Small intestine (tissue), 7 donors: ENCODE measurements at regions not wholly inside any gene's neighbourhood (a gene's known extent, or its start where the extent isn't known, plus 50 kb on each side); places are given as distances from the start of the nearest gene placed in this dataset.

ENCODE experiments used
- DNase-seq, 2 donors: peaks; one replicate each; pipeline versions ENCODE4 v3.0.0 to v3.0.0-alpha.2; 2013
- FAIRE-seq: peaks from 2 replicates; lab custom pipeline; 2012; peaks lifted over from hg19 to GRCh38; lab: Jason Lieb, UNC
- H3K27ac ChIP-seq, 3 donors: one replicate each; pipeline ENCODE4 v1.5.1; 2013; ENCODE audit warnings: low read length in 2 of 3, mild to moderate bottlenecking in 2 of 3, control low read depth in 1 of 3, inconsistent platforms in 1 of 3, low read depth in 1 of 3, moderate library complexity in 1 of 3
- H3K27me3 ChIP-seq, 3 donors: one replicate each; pipeline ENCODE4 v1.6.1; 2013; ENCODE audit warnings: low read length in 3 of 3, inconsistent platforms in 1 of 3; ENCODE audit not compliant: control insufficient read depth in 3 of 3, insufficient read depth in 3 of 3
- H3K36me3 ChIP-seq, 3 donors: one replicate each; pipeline ENCODE4 v1.6.1; 2013; ENCODE audit warnings: low read length in 3 of 3, inconsistent platforms in 1 of 3, low read depth in 1 of 3, mild to moderate bottlenecking in 1 of 3, moderate library complexity in 1 of 3; ENCODE audit not compliant: control insufficient read depth in 3 of 3, insufficient read depth in 2 of 3
- H3K4me1 ChIP-seq, 3 donors: one replicate each; pipeline ENCODE4 v1.6.1; 2013; ENCODE audit warnings: low read length in 2 of 3, inconsistent platforms in 1 of 3, low read depth in 1 of 3, mild to moderate bottlenecking in 1 of 3, moderate library complexity in 1 of 3; ENCODE audit not compliant: control insufficient read depth in 3 of 3, insufficient read depth in 2 of 3
- H3K4me3 ChIP-seq, 3 donors: one replicate each; pipeline ENCODE4 v1.5.1; 2013; ENCODE audit warnings: low read length in 3 of 3, control low read depth in 1 of 3, inconsistent platforms in 1 of 3, low read depth in 1 of 3, mild to moderate bottlenecking in 1 of 3, moderate library complexity in 1 of 3
- H3K9me3 ChIP-seq, 2 donors: one replicate each; pipeline ENCODE4 v1.6.1; 2013; ENCODE audit warnings: low read depth in 1 of 2, low read length in 1 of 2; ENCODE audit not compliant: control insufficient read depth in 2 of 2, insufficient read depth in 1 of 2
- WGBS, 3 donors: extraction: QIAGEN DNeasy Blood & Tissue Kit; methylation state at CpG; one replicate each; pipeline ENCODE4 v1.1.7; 2013; 5-methylcytosine and 5-hydroxymethylcytosine counted together
- donor health status: healthy with polysubstance abuse.
- donor health status: control.
- donor health status: control.
- donor health status: Bipolar disorder and iron deficiency.
- donor health status: healthy.

GRCh38 chr1:55993646-55994318, 585.6 kb downstream of the PLPP3 start:
- FAIRE-seq (no peak), DNase-seq (no peak)
- H3K4me3 ChIP-seq = no peak overlapping the region
- 66 to 81% (median 71%) methylated on average over 8 of the region's 8 CpGs for WGBS, 3 donors
- H3K4me1 ChIP-seq = no peaks in the 10 kb centered on the region
- no peaks in the 10 kb centered on the region for H3K36me3 ChIP-seq
- H3K9me3 ChIP-seq = peaks cover 0 to 8% of the 10 kb centered on the region in 2 donors
- H3K27me3 ChIP-seq = peaks cover 0 to 4% (median 0%) of the 10 kb centered on the region in 3 donors
- no peak overlapping the region for H3K27ac ChIP-seq

DNA sequence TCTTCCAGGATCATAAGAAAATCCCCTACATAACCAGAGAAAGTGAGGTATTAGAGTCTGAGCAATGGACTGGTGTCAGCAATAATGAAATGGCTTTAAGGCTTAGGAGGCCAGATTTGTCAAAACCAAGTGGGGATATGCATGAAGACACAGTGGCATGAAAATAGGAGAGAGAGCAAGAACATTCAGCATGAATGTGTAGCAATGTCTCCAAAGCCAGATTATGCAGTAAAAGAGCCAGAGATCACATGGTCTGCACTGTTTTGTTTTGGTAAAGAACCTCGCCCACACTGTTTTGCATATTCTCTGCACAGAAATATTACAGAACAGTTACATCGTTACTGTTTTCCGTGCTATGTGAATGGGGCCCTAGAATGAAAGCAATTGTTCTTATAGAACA, 589.4 kb downstream of the PLPP3 start:
- no peak overlapping the region for H3K27ac ChIP-seq
- WGBS, 3 donors = 57 to 83% (median 75%) methylated on average over 3 of the region's 3 CpGs

GRCh38 chr1:55988963-55989452, 590.4 kb downstream of the PLPP3 start:
- H3K4me1 ChIP-seq = no peaks in the 10 kb centered on the region
- no peak overlapping the region for H3K4me3 ChIP-seq
- no peaks in the 10 kb centered on the region for H3K36me3 ChIP-seq
- 82 to 90% (median 84%) methylated on average over 1 of the region's 1 CpG for WGBS, 3 donors
- H3K27ac ChIP-seq = no peak overlapping the region
- no peak for DNase-seq
- no peaks in the 10 kb centered on the region for H3K9me3 ChIP-seq
- peaks cover 0 to 4% (median 0%) of the 10 kb centered on the region in 3 donors for H3K27me3 ChIP-seq
- no peak for FAIRE-seq

More for the DNA sequence above, 589.4 kb downstream of the PLPP3 start:
- no peak for FAIRE-seq
- DNase-seq = no peak
- H3K36me3 ChIP-seq = no peaks in the 10 kb centered on the region
- peaks cover 0 to 4% (median 0%) of the 10 kb centered on the region in 3 donors for H3K27me3 ChIP-seq
- H3K9me3 ChIP-seq = no peaks in the 10 kb centered on the region
- H3K4me3 ChIP-seq = no peak overlapping the region
- H3K4me1 ChIP-seq = no peaks in the 10 kb centered on the region

DNA sequence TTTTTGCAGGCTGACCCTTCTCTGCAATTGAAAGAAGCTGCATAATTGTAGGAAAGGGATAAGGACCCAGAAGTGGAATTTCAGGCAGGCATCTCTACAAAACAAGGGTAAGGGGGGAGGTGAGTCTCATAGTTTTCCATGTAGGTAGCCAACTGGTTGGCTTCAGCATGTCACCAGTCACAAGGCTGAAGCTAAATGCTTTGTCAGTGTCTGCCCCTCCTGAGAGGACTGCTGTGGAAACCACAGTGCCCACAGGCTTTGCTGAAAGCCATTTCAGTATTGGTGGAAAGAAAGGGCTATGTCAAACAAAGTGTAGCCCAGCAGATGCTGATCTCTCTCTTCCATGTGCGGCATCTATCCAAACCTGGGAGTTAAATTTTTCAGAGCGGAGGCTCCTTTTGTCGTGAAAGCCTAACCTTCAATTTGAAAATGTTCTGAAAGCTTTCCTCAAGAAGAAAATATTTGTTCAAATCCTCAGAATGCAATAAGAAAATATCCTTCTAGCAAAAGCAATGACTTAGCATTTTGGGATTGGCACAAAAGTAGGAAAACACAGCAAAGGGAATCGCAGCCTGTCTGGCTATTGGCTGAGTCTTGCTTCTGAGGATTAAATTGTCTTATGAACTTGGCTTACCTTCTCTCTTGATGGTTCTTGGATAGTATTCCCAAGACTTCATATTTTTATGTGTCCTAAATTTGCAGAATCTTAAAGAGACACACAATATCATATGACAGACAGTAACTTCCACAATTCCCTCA, 591.7 kb downstream of the PLPP3 start:
- no peak for FAIRE-seq
- 78 to 91% (median 86%) methylated on average over 4 of the region's 4 CpGs for WGBS, 3 donors
- Histone ChIP-seq H3K4me3 (no peak overlapping the region), H3K4me1 (no peaks in the 10 kb centered on the region), H3K27me3 (peaks cover 0 to 5% (median 0%) of the 10 kb centered on the region in 3 donors), H3K27ac (no peak overlapping the region), H3K36me3 (no peaks in the 10 kb centered on the region), H3K9me3 (no peaks in the 10 kb centered on the region)
- DNase-seq = no peak

GRCh38 chr1:55986003-55986402, 593.4 kb downstream of the PLPP3 start:
- Histone ChIP-seq H3K4me1 (no peaks in the 10 kb centered on the region), H3K4me3 (no peak overlapping the region), H3K36me3 (no peaks in the 10 kb centered on the region), H3K27ac (no peak overlapping the region), H3K9me3 (no peaks in the 10 kb centered on the region), H3K27me3 (peaks cover 0 to 2% (median 0%) of the 10 kb centered on the region in 3 donors)
- FAIRE-seq (no peak), DNase-seq (no peak)
- 74 to 95% (median 89%) methylated on average over 1 of the region's 1 CpG for WGBS, 3 donors

- no peaks in the 10 kb centered on the region for H3K4me1 ChIP-seq
- H3K27ac ChIP-seq = no peak overlapping the region
- WGBS, 3 donors = 89 to 91% (median 90%) methylated on average over 2 of the region's 2 CpGs
- FAIRE-seq = no peak
- no peaks in the 10 kb centered on the region for H3K9me3 ChIP-seq
- no peak overlapping the region for H3K4me3 ChIP-seq
- peaks cover 0 to 2% (median 0%) of the 10 kb centered on the region in 3 donors for H3K27me3 ChIP-seq
- no peaks in the 10 kb centered on the region for H3K36me3 ChIP-seq
- DNase-seq = no peak
Measured at GRCh38 chr1:55981010-55981650, 598.2 kb downstream of the PLPP3 start.

DNA sequence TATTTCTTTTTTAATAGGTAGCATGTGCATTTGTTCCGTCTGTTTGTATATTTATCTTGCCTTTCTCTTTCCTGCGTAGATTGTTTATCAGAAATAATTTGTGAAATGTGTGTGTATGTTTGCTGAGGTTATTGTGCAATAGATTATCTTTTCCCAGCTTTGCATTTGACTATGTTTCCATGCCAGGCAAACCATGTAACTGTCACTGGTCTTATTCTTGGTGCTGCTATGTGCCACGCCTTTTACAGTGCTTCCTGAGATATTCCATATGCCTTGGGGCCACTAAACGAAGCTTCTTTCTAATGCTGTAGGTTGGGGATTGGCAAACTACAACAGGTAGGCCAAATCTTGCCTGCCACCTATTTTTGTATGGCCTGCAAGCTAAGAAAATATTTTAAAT, 598.8 kb downstream of the PLPP3 start:
- DNase-seq (no peak), FAIRE-seq (no peak)
- Histone ChIP-seq H3K27ac (no peak overlapping the region), H3K4me3 (no peak overlapping the region), H3K4me1 (no peaks in the 10 kb centered on the region), H3K27me3 (peaks cover 0 to 2% (median 0%) of the 10 kb centered on the region in 3 donors), H3K36me3 (no peaks in the 10 kb centered on the region), H3K9me3 (no peaks in the 10 kb centered on the region)
- WGBS, 3 donors = 53 to 63% (median 60%) methylated on average over 4 of the region's 4 CpGs

- DNase-seq (no peak), FAIRE-seq (no peak)
- no peak overlapping the region for H3K4me3 ChIP-seq
- 70 to 89% (median 88%) methylated on average over 1 of the region's 1 CpG for WGBS, 3 donors
- H3K4me1 ChIP-seq = no peaks in the 10 kb centered on the region
- no peaks in the 10 kb centered on the region for H3K9me3 ChIP-seq
- H3K36me3 ChIP-seq = no peaks in the 10 kb centered on the region
- H3K27me3 ChIP-seq = no peaks in the 10 kb centered on the region
- H3K27ac ChIP-seq = no peak overlapping the region
Measured at GRCh38 chr1:55974714-55975441, 604.5 kb downstream of the PLPP3 start.
